Mammary epithelial cell (primary cell): ENCODE measurements at regions not wholly inside any gene's neighbourhood (a gene's known extent, or its start where the extent isn't known, plus 50 kb on each side); places are given as distances from the start of the nearest gene placed in this dataset.
"Not testable (repeated sequence)": the region's sequence is repeated elsewhere in the genome, so short reads cannot be mapped to it uniquely, and the experiment has no call there.

Experiments
- EZH2 ChIP-seq: IDR thresholded peaks from 2 replicates; pipeline ENCODE4 v1.6.1; 2012; ENCODE audit warnings: low read length, inconsistent platforms, borderline replicate concordance
- TF ChIP-seq, protein P1 (sequence below), 2 donors: IDR thresholded peaks in 1 of 2; conservative IDR thresholded peaks in 1 of 2; 2 replicates each; pipeline ENCODE4 v1.5.1; 2011 to 2012; ENCODE audit warnings: inconsistent platforms in 2 of 2, low read length in 2 of 2, mild to moderate bottlenecking in 2 of 2, control low read depth in 1 of 2, low read depth in 1 of 2; ENCODE audit not compliant: insufficient read depth in 1 of 2; ENCODE audit errors: extremely low read depth in 1 of 2

DNA sequence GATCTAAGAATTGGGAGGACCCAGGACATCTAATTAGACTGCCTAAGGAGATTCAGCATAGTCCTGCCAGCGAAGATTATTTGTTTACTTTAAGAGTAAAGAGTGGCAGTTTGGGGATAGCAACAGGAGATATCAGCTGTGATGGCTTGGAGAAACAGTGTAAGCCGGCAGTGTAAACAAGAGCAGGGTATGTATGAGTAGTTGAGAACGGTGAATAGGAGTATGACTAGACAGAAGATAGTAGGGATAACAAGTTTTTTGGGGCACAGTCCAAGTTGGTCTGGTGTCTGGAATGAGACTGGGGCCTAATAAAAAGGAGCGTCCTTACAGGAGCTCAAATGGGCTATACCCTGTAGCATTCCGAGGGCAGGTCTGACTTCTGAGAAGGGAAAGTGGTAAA, 64.9 kb downstream of the RAP2B start:
- TF ChIP-seq, protein P1, sequence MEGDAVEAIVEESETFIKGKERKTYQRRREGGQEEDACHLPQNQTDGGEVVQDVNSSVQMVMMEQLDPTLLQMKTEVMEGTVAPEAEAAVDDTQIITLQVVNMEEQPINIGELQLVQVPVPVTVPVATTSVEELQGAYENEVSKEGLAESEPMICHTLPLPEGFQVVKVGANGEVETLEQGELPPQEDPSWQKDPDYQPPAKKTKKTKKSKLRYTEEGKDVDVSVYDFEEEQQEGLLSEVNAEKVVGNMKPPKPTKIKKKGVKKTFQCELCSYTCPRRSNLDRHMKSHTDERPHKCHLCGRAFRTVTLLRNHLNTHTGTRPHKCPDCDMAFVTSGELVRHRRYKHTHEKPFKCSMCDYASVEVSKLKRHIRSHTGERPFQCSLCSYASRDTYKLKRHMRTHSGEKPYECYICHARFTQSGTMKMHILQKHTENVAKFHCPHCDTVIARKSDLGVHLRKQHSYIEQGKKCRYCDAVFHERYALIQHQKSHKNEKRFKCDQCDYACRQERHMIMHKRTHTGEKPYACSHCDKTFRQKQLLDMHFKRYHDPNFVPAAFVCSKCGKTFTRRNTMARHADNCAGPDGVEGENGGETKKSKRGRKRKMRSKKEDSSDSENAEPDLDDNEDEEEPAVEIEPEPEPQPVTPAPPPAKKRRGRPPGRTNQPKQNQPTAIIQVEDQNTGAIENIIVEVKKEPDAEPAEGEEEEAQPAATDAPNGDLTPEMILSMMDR (conservative IDR thresholded peaks at IDR 0.05 in 1 of 2, IDR thresholded peaks at IDR 0.05 in 1 of 2; ENCODE audit: extremely low read depth in 1 of 2, insufficient read depth in 1 of 2, low read depth in 1 of 2, low read length in 2 of 2): not testable (repeated sequence)
- not testable (repeated sequence) for TF ChIP-seq EZH2
